Activated CD4-positive, alpha-beta T cell treated with anti-CD3 and anti-CD28 coated beads, Interleukin-2, Interleukin-4, amounts not matched to agents 100 ng/mL and 50 ng/mL, durations not matched to agents 16 hours and 8 hours (primary cell): ENCODE measurements at regions not wholly inside any gene's neighbourhood (a gene's known extent, or its start where the extent isn't known, plus 50 kb on each side); places are given as distances from the start of the nearest gene placed in this dataset.
"Not testable (repeated sequence)": the region's sequence is repeated elsewhere in the genome, so short reads cannot be mapped to it uniquely, and the experiment has no call there.

Source experiments
- DNase-seq: peaks from one replicate; pipeline ENCODE4 v3.0.0-alpha.2; 2020; ENCODE audit warnings: low spot score

DNA sequence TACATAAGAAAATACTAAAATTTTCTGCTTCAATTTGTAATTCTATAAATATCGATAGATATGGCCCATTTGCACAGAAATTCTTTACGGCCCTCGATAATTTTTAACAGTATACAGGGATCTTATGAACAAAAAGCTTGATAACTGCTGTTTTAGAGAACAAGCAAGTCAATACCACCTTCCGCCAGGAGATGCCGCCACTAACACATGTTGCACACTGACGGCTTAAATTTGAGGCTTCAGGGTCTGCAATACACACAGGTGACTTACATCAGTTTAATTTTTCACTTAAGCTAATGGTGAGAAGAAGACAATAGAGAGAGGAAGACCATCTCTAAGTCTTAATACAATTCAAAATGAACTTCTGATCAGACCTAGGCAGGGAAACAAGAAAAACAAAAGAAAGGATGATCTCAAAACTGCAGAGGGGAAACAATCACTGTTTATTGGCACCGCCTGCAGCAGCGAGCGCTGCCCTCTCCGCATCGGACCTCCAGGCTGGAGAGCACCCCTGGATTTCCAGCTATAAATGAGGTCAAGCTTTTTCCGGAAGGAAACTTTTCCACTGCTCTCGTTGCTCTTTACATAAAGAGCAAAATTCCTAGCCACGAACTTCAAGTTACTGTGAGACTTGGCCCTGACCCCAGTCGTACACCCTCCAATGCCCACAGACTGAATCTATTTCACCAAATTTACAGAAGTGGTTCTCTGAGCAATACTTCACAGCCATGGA lies 53.9 kb downstream of the OTOR start:
- DNase-seq: peak; percentile 61

DNA sequence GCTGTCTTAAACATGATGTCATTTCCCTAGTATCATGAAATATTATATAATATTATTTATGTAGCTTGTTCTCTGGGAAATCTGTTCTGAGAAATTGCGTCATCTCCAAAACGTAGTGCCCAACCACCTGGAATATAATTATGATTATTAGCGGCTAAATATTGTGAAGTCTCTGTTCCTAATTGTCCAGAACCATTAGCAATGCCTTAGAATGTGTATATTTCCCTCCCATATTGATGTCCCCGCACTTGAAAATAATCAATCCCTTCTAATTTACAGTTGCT lies 54.4 kb downstream of the OTOR start:
- DNase-seq: no peak

DNA sequence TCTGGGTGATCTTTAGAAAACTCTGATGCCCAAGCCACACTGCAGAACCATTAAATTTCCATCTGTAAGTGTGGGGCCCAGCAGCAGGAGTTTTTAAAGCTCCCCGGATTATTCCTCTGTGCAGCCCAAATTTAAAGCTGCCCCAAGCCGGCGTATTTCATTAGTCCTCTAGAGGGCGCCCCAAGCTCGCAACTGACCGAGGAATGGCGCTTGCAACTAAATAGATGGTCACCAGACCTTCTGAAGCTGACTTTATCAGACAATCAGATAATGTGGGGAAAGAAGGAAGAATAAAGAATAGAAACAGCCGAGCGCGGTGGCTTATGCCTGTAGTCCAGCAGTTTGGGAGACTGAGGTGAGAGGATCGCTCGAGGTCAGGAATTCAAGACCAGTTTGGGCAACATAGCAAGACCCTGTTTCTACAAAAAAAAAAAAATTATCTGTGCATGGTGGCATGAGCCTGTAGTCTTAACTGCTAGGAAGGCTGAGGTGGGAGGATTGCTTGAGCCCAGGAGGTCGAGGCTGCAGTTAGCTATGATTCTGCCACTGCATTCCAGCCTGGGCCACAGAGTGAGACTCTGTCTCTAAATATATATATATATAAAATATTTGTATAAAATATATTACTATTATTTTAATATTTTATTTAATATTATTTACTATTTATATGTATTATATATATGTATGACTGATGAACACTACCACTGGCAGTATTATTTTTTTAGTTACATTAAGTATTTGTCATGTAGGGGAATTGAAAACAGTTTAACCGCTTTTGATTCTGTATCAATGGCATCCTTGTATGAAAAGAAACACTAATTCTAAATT lies 56.0 kb downstream of the OTOR start:
- DNase-seq: peak; percentile 58

DNA sequence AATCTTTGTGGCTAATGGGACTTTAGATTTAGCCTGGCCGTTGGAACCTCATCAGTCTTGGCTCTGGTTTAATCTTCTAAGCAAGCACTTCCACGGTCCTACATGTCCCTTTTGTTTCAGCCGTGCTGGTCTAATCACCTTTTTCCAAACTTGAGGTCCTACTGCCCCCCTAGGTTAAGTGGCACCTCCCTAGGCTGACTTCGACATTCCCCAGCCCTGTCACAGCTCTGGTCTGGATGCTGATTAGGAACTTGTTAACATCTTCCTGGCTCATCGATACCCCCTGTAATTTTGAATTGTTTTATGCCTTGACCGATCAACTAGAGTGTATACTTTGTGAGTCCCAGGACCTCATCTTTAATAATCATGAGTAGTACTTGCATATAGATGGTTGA lies 56.6 kb downstream of the OTOR start:
- DNase-seq: no peak

DNA sequence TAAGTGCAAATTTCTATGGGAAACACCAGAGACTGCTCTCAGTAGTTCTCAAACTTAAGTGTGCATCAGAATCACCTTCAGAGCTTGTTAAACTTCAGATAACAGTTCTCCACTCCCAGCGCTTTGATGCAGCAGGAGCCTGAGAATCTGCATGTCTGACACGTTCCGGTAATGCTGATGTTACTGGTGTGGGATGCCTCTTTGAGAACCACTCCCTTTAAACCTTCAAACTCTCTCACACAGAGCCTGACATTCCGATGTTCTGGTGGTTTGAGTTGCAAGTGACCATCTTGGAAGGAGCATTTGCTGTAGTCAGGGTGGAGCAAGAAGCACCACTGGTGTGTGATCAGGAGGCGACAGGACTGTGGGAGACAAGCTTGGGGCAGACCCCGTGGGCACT lies 57.9 kb downstream of the OTOR start:
- DNase-seq: no peak

DNA sequence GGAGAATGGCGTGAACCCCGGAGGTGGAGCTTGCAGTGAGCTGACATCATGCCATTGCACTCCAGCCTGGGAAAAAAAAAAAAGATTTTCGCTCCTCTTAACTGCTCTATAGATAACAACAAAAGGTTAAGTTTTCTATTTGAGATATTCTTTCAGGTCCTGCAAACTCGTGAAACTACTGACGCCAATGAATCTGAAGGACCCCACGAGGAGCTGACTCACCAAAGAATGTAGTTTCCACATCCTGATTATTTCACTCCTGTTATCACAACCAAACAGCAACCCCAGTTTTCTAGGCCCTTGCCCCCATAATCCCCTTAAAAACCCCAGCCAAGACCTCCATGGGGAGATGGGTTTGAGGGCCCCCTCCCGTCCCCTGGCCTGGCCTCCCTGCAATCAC lies 58.7 kb downstream of the OTOR start:
- DNase-seq: no peak

DNA sequence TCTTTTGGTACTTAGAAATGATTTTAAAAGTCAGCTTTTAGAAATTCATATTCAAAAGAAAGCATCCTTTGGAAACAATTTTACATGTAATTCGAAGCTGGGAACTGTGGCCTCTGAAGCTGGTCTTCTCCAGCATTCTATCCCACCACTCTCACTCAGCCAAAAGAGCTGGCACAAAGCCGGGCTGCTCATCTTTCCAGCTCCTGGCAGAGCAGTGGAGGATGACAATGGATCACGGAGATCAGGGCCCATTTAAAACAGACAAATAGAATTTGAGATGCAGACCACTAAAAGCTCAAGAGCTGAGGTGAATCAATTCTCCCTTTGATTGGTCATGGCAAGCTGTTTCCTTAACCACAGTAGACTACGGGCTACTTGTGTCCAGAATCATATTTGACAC lies 60.6 kb downstream of the OTOR start:
- DNase-seq: no peak

DNA sequence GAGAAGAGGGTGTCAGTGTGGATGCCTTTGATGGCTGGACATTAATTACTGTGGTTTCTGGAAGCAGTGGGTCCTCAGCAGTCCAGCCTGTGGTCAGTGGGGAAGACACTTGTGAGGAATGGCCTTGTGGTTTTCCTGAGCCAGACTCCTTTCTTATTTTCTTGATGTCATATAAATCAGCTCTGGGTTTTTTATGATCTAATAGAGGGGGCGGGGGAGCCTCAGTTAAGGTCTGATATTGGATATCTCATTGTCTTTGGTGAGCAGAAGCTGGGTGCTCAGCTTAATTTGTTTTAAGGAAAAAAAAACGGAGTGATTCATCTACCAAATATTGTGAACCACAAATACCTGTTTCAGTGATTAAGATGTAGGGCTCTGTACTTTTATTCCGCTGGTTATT lies 62.1 kb downstream of the OTOR start:
- DNase-seq: no peak

DNA sequence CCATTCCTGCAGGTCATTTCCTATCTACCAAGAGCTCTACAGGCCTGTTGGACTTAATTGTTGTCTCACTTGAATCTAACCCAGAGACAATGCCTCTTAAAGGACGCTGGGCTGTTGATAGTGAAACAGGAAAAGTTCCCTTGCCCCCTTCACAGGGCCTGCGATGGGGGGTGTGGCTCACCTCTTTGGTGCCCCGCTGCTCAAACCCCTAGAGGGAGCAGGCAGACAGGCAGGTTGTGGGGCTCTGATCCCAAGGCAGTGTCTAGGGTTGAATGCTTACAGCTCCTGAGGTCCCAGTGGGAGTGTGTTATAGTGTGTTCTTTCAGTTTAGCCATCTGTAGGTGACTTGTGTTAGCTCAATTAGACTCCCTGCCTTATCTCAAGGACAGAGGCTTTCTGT lies 68.0 kb downstream of the OTOR start:
- DNase-seq: no peak

DNA sequence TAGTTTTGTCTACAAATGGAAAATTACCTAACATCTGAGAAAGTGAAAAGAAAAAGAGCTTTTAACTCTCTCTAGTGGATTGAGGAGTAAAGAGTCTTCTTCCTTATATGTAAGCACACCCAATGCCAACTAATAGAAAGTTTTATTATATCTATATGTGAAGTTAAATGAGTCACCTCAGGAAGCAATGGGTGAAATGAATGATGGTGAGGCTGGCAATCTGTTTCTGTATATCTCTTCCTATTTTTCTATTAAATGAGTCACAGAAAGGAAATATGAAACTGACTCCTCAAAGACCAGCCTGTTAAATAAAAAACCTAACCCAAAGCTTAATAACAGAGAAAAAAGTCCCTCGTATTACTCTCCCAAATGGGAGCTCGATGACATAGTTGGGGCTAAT lies 71.3 kb downstream of the OTOR start:
- no peak for DNase-seq

DNA sequence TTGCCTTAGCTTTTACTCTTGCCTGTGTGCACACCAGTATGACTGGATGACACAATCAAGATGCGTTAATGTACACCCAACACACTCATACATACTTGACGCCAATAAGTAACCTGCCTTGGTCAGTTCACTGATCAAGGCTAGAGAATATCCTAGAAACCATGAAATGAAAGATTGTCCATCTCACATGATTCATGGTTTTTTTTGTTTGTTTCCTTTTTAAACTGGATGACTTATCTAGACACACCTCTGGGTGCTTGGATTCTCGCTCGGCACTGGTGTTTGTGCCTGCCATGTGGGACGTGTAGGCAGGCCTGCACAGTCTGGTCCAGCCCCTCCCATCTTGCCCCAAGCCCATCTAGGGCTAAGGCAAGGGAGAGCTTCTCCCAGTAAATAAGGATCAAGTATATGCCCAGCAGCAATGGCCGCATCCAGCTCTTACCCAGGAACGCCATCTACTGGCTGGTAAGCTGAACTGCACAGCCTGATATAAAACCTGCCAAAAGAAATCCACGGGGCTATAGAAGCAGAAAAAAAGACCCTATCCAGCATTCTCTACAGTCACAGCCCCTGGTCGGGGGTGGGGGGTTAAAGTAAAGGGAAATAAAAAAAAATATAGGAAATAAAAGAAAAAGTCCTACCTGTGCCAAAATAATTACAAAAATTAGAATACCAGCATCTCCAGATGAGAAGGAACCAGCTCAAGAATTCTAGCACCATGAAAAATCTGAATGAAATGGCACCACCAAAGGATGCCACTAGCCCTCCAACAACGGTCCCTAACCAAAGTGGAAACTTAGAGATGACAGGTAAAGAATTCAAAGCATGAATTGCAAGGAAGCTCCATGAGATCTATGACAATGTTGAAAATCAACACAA lies 73.3 kb downstream of the OTOR start:
- DNase-seq: peak; percentile 47

DNA sequence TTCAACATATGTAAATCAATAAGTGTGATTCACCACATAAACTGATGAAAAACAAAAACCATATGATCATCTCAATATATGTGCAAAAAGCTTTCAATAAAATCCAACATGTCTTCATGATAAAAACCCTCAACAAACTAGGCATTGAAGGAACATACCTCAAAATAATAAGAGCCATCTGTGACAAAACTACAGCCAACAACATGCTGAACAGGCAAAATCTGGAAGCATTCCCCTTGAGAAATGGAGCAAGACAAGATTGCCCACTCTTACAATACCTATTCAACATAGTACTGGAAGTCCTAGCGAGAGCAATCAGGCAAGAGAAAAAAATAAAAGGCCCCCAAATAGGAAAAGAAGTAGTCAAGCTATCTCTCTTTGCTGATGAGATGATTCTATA lies 76.5 kb downstream of the OTOR start:
- no peak for DNase-seq

DNA sequence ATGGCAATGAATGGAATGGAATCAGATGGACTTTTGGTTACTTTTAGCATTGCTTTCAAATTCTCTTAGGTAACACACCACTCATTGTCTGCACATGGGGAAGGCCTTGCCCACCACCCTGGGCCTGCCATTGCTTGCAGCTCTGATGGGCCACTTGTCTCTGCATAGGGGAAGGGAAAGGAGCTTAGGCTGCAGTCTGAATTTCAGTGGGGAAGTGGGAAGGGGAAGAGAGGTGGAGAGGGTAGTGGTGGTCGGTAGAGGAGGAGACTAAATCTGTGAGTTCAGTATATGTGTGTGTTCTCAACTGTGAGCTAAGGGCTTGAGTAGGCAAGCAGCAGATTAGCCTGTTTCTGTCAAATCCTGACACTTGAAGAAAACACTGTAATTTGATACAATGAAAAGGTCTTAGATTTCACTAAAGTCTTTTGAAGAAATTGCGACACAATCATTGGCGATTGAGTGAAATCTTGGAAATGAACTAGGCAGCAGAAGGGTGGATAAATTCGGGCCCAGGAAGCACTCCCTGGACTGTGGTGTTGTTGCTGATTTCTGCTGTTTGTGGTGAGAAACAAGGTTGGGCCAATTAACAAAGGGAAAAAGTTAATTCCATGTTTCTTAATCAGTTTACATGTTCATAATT lies 80.6 kb downstream of the OTOR start:
- DNase-seq: no peak

DNA sequence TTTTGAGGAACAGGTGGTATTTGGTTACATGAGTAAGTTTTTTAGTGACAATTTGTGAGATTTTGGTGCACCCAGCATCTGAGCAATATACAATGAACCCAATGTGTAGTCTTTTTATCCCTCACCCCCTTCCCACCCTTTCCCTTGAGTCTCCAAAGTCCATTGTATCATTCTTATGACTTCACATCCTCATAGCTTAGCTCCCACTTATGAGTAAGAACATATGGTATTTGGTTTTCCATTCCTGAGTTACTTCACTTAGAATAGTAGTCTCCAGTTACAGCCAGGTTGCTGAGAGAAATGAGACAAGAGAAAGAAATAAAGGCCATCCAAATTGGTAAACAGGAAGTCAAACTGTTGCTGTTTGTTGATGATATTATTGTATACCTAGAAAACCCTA lies 87.5 kb downstream of the OTOR start:
- DNase-seq: not testable (repeated sequence)

DNA sequence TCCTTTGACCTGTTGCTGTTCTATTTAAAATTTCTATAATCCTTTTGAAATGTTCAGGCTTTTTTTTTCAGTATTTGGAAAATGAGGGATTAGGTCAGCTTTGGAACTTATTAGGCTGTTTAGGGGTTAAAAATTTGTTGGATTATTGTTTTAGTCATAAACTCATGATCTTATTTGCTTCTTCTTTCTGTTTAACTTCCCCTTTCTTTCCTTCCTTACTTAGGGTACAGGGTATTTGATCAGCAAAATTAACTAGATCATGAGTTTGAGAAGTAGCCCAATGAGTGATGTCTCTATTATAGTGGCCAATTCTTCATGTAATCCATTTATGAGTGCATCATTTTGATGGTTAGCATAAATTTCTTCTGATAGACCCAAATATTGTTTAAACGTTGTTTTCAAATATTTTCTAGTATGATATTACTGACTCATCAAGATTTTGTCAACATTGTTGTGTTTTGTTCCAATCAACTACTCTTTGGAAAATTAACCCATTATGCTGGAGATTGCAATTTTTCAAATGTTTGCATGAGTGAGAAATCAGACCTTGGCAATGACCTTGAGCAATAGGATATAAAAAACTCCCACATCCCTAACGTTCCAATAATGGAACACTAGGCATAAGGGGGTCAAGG lies 94.4 kb downstream of the OTOR start:
- DNase-seq: no peak

DNA sequence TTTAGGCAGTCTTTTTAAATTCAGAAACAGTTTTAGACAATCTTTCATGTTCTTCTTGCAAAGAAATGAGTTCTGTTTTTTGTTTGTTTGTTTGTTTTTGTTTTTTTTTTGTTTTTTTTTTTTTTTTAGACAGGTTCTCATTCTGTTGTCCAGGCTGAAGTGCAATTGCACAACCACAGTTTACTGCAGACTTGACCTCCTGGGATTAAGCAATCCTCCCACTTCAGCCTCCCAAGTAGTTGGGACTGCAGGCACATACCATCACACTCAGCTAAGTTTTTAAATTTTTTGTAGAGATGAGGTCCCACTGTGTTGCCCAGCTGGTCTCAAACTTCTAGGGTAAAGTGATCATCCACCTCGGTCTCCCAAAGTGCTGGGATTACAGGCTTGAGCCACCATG lies 96.2 kb downstream of the OTOR start:
- DNase-seq: no peak

DNA sequence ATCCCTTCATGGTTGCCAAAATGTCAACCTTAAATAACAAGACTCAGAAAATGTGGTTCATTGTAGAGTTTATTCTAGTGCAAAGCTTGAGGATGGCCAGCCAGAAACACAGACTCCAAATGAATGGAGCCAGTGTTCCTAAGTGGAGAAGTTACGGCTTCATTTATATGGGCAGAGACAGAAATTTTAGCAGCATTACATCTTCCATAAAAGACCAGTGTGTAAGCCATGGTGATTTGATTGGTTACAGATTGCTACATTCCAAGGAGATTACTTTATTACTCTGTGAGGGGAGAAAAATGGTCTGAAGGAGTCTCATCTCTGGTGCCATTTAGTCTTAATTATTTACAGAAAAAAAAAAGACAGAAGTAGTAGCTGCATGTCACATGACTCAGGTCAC lies 97.8 kb downstream of the OTOR start:
- DNase-seq: no peak

DNA sequence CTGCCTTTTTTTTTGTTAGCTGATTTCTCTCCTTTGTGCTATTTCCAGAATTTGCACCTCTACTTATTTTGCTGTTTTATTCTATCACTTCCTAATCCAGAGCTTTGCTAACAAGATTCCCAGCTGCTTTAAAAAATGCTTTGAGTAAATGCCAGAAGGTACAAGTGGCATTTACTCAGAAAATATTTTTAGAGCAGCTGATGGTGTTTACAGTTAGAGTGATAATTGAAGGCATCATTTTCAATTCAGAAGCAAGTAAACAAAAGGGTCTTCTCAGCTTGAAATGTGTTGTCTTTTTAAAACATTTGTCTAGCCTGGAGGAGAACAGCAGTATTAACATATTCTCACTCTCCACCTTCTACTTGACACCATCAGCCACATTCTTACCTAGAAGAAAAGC lies 99.9 kb downstream of the OTOR start:
- DNase-seq: no peak

DNA sequence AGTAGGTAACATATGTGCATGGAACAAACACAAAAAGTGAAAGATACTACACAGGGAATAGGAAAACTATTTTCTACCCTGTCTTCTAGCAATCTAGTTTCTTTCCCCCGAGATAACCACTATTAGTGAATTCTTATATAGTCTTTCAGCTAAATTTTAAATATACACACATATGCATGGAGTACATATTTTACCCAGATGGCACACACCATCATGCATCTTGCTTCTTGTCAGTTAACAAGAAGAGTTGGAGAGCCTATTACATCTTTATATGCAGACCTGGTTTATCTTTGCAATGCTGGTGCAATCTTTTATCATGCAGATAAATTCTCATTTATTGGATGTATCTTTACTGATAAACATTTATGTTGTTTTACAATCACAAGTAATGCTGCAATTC lies 100.4 kb downstream of the OTOR start:
- no peak for DNase-seq

DNA sequence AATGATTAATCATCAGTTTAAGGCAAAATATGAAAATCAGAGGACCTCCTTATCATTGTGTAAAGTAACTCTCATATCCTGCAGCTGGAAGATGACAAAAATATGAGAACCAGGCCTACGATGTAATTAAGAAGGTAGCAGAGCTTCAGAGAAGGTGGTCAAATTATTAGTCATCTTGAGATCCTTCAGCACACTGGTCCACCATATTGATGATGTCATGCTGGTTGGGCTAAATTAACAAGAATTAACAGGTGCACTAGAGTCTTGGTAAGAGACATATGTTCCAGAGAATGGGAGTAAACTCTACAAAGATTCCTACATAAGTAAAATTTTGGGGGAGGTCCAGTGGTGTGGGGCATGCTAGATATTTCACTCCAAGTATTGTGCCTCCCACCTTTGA lies 112.8 kb downstream of the OTOR start:
- no peak for DNase-seq

DNA sequence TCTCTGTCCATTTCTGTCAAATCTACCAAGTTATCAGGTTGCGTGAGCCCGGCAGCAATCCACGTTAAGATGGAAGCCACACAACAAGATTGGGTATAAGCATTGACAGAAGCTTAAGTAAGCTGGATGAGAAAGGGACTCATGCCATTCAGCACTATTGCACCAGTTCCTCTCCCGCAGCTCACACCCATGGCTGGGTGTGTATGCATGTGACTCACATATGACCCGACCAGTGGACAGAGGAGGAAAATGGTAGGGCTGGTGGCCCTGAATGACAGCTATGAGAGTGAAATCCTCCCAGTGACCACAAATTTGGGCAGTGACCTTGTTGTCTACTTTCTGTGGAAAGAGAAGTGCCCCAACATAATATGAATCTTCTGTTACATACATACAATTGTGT lies 113.5 kb downstream of the OTOR start:
- no peak for DNase-seq

DNA sequence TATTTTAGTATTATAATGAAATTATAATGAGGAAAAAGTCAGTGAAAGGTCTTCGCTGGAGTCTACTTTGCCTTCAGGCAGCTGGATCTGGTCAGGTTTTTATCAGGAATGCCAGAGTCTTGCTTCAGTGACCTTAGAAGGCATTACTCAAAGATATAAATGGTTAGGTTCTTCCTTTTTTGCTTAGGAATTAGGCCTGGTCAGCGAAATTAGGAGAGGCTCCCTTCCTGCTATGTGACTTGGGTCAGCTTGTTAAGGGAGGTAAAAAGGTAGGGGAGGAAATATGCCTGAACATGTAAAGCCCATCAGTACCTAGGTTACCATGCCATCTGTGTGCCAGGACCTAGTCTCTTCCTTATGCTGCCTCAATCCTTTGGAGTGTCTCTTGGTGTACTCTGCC lies 115.1 kb downstream of the OTOR start:
- no peak for DNase-seq
